ENCODE measurements at regions not wholly inside any gene's neighbourhood (a gene's known extent, or its start where the extent isn't known, plus 50 kb on each side); places are given as distances from the start of the nearest gene placed in this dataset.

DNA sequence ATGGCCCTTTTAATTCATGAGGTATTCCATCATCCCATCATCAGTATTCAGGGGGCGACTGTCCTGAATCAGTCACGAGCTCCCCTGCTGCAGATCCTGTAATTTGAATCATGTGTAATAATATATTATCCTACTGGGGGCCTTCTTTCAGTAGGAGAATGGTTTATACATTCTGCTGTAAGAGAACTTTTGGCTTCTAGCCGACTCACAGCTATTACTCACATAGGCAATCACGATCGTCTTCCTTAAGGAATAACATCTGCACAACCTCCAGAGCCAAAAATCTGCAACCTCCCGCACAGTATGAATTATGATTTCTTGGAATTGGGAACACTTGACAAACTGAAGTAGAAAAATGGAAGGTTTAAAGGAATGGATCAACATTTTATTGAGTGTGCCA lies 343.0 kb downstream of the USP25 start:
- H3K9me3 ChIP-seq (ENCODE audit: insufficient read depth, low read length) = no peaks in the 10 kb centered on the region
- no peak overlapping the region for H2AFZ ChIP-seq (ENCODE audit: low read depth, low read length)
- no peak overlapping the region for H3K4me2 ChIP-seq (ENCODE audit: low read length)
- H3K79me2 ChIP-seq (ENCODE audit: low read length) = no peaks in the 10 kb centered on the region
- no peak overlapping the region for H3K4me3 ChIP-seq (ENCODE audit: low read length)
- H3K27ac ChIP-seq (ENCODE audit: low read length) = no peak overlapping the region
- H3K4me1 ChIP-seq (ENCODE audit: low read length) = no peaks in the 10 kb centered on the region
- no peaks in the 10 kb centered on the region for H3K27me3 ChIP-seq (ENCODE audit: low read depth, low read length)
- TF ChIP-seq EZH2phosphoT487 (IDR thresholded peaks at IDR 0.05; ENCODE audit: low read depth) = no peak
- TF ChIP-seq, protein P1, sequence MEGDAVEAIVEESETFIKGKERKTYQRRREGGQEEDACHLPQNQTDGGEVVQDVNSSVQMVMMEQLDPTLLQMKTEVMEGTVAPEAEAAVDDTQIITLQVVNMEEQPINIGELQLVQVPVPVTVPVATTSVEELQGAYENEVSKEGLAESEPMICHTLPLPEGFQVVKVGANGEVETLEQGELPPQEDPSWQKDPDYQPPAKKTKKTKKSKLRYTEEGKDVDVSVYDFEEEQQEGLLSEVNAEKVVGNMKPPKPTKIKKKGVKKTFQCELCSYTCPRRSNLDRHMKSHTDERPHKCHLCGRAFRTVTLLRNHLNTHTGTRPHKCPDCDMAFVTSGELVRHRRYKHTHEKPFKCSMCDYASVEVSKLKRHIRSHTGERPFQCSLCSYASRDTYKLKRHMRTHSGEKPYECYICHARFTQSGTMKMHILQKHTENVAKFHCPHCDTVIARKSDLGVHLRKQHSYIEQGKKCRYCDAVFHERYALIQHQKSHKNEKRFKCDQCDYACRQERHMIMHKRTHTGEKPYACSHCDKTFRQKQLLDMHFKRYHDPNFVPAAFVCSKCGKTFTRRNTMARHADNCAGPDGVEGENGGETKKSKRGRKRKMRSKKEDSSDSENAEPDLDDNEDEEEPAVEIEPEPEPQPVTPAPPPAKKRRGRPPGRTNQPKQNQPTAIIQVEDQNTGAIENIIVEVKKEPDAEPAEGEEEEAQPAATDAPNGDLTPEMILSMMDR (IDR thresholded peaks at IDR 0.05; ENCODE audit: low read depth, low read length) = no peak
- H3K9ac ChIP-seq (ENCODE audit: low read length) = no peak overlapping the region
- no peaks in the 10 kb centered on the region for H4K20me1 ChIP-seq (ENCODE audit: insufficient read depth, low read length)
- no peaks in the 10 kb centered on the region for H3K36me3 ChIP-seq (replicated peaks; ENCODE audit: low read depth, low read length)

DNA sequence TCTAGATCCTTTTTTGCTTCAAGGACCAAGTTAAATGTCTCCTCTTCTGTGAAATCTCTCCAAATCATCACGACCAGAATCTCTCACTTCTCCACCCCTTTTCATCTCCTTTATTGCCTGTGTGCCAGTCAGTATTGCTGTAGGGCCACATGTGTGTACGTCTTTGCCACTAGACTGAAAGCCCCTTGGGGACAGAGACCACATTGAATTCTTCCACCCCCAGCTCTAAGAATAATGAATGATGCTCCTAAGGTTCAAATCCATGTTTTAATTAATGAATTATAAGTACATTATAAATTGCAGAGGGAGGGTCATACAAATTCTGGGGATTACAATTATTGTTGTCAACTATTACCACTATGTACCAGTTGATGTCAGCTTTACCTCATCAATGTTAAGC lies 343.8 kb downstream of the USP25 start:
- no peak overlapping the region for H3K4me2 ChIP-seq (ENCODE audit: low read length)
- H3K4me3 ChIP-seq (ENCODE audit: low read length) = no peak overlapping the region
- H4K20me1 ChIP-seq (ENCODE audit: insufficient read depth, low read length) = no peaks in the 10 kb centered on the region
- no peak overlapping the region for H3K9ac ChIP-seq (ENCODE audit: low read length)
- H3K36me3 ChIP-seq (replicated peaks; ENCODE audit: low read depth, low read length) = no peaks in the 10 kb centered on the region
- no peaks in the 10 kb centered on the region for H3K79me2 ChIP-seq (ENCODE audit: low read length)
- no peak overlapping the region for H3K27ac ChIP-seq (ENCODE audit: low read length)
- H2AFZ ChIP-seq (ENCODE audit: low read depth, low read length) = no peak overlapping the region
- TF ChIP-seq, protein P1 (IDR thresholded peaks at IDR 0.05; ENCODE audit: low read depth, low read length) = no peak
- no peak for TF ChIP-seq EZH2phosphoT487 (IDR thresholded peaks at IDR 0.05; ENCODE audit: low read depth)
- H3K4me1 ChIP-seq (ENCODE audit: low read length) = no peaks in the 10 kb centered on the region
- no peaks in the 10 kb centered on the region for H3K27me3 ChIP-seq (ENCODE audit: low read depth, low read length)
- no peaks in the 10 kb centered on the region for H3K9me3 ChIP-seq (ENCODE audit: insufficient read depth, low read length)

DNA sequence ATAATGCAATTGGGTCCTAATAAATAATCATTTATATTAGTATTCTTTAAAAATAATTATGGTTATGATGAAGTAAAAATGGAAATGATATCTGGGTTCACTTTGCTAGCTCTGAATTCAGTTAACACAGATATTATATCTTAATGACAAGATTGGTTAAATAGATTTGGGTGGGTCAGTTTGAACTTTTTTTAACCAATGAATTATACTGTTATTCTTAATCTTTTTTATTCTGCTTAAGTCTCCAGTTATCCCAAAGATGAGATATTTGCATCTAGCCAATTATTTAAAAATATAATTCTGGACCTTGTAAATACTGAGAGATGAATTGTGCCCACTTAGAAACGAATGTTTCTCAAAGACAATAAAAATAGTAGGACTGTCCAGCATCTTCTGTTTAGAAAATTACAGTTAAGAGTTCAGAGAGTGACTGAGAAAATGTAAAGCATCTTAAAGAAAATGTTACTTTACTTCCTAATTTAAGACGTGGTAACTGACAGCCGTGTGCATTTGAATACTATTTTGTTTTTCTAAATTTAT lies 345.2 kb downstream of the USP25 start:
- no peaks in the 10 kb centered on the region for H3K9me3 ChIP-seq (ENCODE audit: insufficient read depth, low read length)
- H3K36me3 ChIP-seq (replicated peaks; ENCODE audit: low read depth, low read length) = no peaks in the 10 kb centered on the region
- H3K4me2 ChIP-seq (ENCODE audit: low read length) = no peak overlapping the region
- no peaks in the 10 kb centered on the region for H3K79me2 ChIP-seq (ENCODE audit: low read length)
- H3K4me3 ChIP-seq (ENCODE audit: low read length) = no peak overlapping the region
- no peak overlapping the region for H3K9ac ChIP-seq (ENCODE audit: low read length)
- TF ChIP-seq EZH2phosphoT487 (IDR thresholded peaks at IDR 0.05; ENCODE audit: low read depth) = no peak
- TF ChIP-seq, protein P1 (IDR thresholded peaks at IDR 0.05; ENCODE audit: low read depth, low read length) = no peak
- no peaks in the 10 kb centered on the region for H3K4me1 ChIP-seq (ENCODE audit: low read length)
- no peak overlapping the region for H2AFZ ChIP-seq (ENCODE audit: low read depth, low read length)
- no peaks in the 10 kb centered on the region for H3K27me3 ChIP-seq (ENCODE audit: low read depth, low read length)
- no peak overlapping the region for H3K27ac ChIP-seq (ENCODE audit: low read length)
- no peaks in the 10 kb centered on the region for H4K20me1 ChIP-seq (ENCODE audit: insufficient read depth, low read length)

DNA sequence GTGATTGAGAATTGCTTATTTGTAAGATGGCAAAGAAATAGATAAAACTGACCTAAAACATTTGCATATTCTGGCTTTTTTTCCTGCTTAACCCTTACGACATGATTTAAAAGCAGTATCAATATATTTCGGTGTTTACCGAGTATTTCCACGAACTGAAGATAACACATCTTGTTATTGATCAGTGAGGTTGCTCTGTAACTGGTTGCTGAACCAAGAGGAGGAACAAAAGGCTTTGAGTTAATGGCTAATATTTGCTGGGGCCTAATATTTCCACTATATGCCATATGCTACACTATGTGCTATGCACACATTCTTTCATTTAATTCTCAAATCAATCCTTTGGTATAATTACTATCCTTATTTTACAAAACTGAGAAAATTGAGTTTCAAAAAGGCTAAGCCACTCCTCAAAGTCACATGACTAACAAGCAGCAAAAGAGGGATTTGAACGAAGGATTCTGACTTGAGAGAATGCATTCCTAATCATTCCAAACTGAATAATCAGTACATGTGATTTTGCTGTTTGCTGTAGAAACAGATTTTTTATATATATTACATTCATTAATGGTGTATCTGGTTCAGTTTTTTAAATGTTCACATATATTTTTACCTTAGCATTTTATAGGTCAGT lies 346.0 kb downstream of the USP25 start:
- Histone ChIP-seq H3K27ac (ENCODE audit: low read length) (no peak overlapping the region), H3K36me3 (replicated peaks; ENCODE audit: low read depth, low read length) (no peaks in the 10 kb centered on the region), H2AFZ (ENCODE audit: low read depth, low read length) (no peak overlapping the region), H3K79me2 (ENCODE audit: low read length) (no peaks in the 10 kb centered on the region), H3K27me3 (ENCODE audit: low read depth, low read length) (no peaks in the 10 kb centered on the region), H3K4me3 (ENCODE audit: low read length) (no peak overlapping the region), H3K9ac (ENCODE audit: low read length) (no peak overlapping the region), H3K4me2 (ENCODE audit: low read length) (no peak overlapping the region), H3K4me1 (ENCODE audit: low read length) (no peaks in the 10 kb centered on the region), H3K9me3 (ENCODE audit: insufficient read depth, low read length) (no peaks in the 10 kb centered on the region), H4K20me1 (ENCODE audit: insufficient read depth, low read length) (no peaks in the 10 kb centered on the region)
- TF ChIP-seq, protein P1 (IDR thresholded peaks at IDR 0.05; ENCODE audit: low read depth, low read length) = no peak
- no peak for TF ChIP-seq EZH2phosphoT487 (IDR thresholded peaks at IDR 0.05; ENCODE audit: low read depth)
